PC-3 (cell line): ENCODE measurements at regions not wholly inside any gene's neighbourhood (a gene's known extent, or its start where the extent isn't known, plus 50 kb on each side); places are given as distances from the start of the nearest gene placed in this dataset.

Experiments
- CTCF ChIP-seq: fragments of 300-600 bp; sonication (generic); conservative IDR thresholded peaks from 2 replicates; pipeline ENCODE4 v1.5.1; 2017; ENCODE audit warnings: antibody characterized with exemption, low read depth, mild to moderate bottlenecking, low read length
- EZH2 ChIP-seq: fragments of 300-600 bp; sonication (generic); IDR thresholded peaks from one replicate; pipeline ENCODE4 v1.6.1; 2017; ENCODE audit warnings: antibody characterized with exemption, mild to moderate bottlenecking, low read length; ENCODE audit not compliant: unreplicated experiment
- EZH2phosphoT487 ChIP-seq: fragments of 300-600 bp; sonication (generic); IDR thresholded peaks from 2 replicates; pipeline ENCODE4 v1.6.1; 2018; ENCODE audit warnings: mild to moderate bottlenecking, antibody characterized with exemption, low read length, borderline replicate concordance

- TF ChIP-seq CTCF (no peak), EZH2phosphoT487 (no peak), EZH2 (no peak)
Observed at GRCh38 chr3:148598619-148599018, 99.1 kb upstream of the AGTR1 start.
